GM13976 (cell line): ENCODE measurements at regions not wholly inside any gene's neighbourhood (a gene's known extent, or its start where the extent isn't known, plus 50 kb on each side); places are given as distances from the start of the nearest gene placed in this dataset.

Source experiments
- DNase-seq: peaks from one replicate; pipeline ENCODE4 v3.0.0; 2012; ENCODE audit warnings: low spot score
- in situ Hi-C: fragments of 300-500 bp; cut with MboI; formaldehyde crosslinking; loops from one replicate; pipeline ENCODE4 v1.12.0; 2022; ENCODE audit warnings: low sequenced_read_pairs, mixed read lengths, inconsistent platforms; ENCODE audit not compliant: unreplicated experiment
- TF ChIP-seq, protein P1 (sequence below): IDR thresholded peaks from 2 replicates; pipeline ENCODE4 v1.5.1; 2012; ENCODE audit warnings: borderline replicate concordance, mild to moderate bottlenecking; ENCODE audit not compliant: insufficient read depth; ENCODE audit errors: extremely low read depth, missing control alignments, control extremely low read depth

DNA sequence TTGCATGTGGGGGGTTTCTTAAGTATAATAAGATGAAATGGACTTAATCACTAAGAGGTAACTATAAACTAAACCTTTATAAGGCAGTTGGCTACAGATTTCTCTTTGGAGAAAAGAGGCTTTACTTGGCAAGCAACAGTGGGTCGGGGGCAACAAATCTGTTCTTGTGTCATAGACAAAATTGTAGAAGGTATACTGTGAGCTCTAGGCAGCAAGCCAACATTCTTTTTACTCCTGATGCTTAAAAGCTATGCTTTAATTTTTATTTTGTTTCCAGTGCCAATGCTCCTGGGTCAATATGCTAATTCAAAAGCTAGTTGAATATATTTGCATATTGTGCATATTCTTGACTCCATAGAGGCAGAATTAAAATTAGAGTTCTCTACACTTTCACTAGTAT, 495.4 kb downstream of the BTBD3 start:
- in situ Hi-C loops: no loop called here
- TF ChIP-seq, protein P1, sequence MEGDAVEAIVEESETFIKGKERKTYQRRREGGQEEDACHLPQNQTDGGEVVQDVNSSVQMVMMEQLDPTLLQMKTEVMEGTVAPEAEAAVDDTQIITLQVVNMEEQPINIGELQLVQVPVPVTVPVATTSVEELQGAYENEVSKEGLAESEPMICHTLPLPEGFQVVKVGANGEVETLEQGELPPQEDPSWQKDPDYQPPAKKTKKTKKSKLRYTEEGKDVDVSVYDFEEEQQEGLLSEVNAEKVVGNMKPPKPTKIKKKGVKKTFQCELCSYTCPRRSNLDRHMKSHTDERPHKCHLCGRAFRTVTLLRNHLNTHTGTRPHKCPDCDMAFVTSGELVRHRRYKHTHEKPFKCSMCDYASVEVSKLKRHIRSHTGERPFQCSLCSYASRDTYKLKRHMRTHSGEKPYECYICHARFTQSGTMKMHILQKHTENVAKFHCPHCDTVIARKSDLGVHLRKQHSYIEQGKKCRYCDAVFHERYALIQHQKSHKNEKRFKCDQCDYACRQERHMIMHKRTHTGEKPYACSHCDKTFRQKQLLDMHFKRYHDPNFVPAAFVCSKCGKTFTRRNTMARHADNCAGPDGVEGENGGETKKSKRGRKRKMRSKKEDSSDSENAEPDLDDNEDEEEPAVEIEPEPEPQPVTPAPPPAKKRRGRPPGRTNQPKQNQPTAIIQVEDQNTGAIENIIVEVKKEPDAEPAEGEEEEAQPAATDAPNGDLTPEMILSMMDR: no peak
- no peak for DNase-seq

DNA sequence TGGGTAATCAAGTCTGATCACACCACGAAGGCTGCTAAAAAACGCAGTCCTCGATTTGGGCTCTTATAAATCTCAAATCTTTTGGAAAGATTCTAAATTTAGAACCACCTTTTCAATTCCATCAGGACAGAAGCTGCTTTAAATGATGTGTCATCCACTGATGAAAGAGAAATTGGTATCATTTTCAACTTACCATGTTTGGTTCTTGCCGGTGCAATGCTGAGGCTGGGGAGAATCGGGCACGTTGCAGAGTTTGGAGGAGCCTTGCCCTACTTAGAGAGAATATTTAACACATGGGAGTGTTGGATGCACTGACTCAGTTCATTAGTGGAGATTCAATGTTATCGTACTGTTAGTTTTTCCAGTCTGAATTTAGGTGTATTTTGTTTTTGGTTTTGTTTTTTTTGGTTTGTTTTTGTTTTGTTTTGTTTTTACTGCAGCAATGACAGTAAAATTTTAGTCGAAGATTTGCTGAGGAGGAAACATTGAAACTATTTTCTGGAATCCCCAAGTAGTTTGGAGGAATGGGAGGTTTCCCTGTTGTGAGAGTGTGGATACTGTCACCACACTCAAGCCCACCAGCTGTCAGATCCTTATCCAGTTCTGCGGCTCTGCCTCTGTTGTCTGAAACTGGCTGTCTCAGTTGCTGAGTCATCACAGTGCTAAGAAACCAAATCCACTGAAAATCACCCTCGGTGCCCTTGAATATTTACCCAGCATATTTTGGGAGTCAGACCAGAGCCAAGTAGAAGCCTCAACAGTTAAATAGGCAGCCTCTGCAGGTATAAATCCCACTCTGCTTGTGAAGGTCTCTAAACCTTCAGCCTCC, 497.0 kb downstream of the BTBD3 start:
- TF ChIP-seq, protein P1: no peak
- DNase-seq: no peak
- in situ Hi-C loops: no loop called here

DNA sequence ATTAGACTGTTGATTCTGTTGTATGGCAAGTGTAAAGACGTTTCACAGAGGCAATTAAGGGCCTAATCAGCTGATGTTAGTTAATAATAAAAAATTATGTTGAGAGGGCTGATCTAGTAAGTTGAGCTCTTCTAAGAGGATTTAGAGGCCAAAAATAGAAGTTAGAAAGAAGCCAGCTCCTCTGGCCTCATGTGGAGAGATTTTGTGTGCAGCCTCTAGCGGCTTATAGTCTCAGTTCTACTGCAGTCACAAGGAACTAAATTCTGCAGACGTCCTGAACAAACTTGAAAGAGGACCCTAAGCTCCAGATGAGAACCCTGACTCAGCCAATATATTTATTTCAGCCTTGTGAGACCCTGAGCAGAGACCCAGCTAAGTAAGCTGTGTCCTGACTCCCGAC, 498.6 kb downstream of the BTBD3 start:
- in situ Hi-C loops: no loop called here
- no peak for DNase-seq
- TF ChIP-seq, protein P1: no peak

DNA sequence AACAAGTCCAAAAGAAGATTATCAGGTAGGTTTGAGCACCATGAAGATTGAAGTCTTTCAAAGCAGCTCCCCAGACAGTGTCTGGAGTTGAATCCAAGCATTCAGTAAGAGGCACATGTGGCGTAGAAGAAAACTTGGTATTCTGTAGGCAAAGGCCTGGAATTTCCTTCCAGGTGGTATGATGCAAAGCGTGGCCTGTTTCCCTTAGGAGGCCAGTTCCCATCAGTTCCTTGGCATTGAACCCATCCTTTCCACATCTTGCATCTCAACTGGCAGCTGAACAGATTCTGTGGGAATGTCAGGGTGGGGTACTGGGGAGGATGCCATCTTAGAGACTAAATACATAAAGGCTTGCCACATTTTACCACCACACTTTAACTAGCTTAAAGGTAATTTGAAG, 516.0 kb downstream of the BTBD3 start:
- TF ChIP-seq, protein P1: no peak
- no peak for DNase-seq
- in situ Hi-C loops: no loop called here

DNA sequence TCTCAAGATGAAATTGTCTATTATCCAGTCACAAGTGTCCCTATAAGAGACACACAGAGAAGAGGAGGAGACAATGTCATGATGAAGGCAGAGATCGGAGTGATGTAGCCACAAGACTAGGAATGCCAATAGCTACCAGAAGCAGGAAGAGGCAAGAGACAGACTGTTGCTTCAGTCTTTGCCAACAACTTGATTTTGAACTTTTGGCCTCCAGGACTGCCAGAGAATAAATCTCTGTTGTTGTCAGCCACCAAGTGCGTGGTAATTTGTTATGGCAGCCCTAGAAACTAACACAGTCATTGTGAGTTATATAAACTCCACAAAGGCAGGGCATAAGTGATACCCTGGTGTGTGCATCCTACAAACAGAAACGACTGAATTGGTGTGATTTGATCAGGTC, 517.0 kb downstream of the BTBD3 start:
- DNase-seq: no peak
- TF ChIP-seq, protein P1: no peak
- in situ Hi-C loops: no loop called here

DNA sequence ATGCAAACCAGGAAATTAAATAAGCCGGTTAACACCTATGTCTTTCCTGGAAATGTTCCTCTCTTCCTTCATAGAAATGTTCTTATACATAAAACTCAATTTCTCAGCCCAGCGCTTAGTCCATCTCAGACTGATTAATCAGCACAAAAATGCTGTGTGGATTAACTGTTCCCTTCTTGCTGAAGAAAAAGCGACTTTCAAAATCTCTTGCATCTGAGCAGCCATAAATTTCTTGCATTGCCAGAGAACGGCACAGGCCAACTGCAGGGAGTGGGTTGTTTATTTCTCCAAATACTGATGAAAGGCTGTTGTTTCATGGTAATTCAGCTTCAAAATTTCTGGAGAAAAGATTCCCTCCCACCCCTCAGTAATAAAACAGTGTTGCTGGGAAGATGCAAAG, 517.6 kb downstream of the BTBD3 start:
- in situ Hi-C loops: no loop called here
- TF ChIP-seq, protein P1: no peak
- no peak for DNase-seq
